MV-4-11 (cell line): ENCODE measurements at regions not wholly inside any gene's neighbourhood (a gene's known extent, or its start where the extent isn't known, plus 50 kb on each side); places are given as distances from the start of the nearest gene placed in this dataset.
"Not testable (repeated sequence)": the region's sequence is repeated elsewhere in the genome, so short reads cannot be mapped to it uniquely, and the experiment has no call there.

Source experiments
- DNase-seq: peaks from one replicate; lab custom pipeline; 2025; lab: John Stamatoyannopoulos, UW

DNA sequence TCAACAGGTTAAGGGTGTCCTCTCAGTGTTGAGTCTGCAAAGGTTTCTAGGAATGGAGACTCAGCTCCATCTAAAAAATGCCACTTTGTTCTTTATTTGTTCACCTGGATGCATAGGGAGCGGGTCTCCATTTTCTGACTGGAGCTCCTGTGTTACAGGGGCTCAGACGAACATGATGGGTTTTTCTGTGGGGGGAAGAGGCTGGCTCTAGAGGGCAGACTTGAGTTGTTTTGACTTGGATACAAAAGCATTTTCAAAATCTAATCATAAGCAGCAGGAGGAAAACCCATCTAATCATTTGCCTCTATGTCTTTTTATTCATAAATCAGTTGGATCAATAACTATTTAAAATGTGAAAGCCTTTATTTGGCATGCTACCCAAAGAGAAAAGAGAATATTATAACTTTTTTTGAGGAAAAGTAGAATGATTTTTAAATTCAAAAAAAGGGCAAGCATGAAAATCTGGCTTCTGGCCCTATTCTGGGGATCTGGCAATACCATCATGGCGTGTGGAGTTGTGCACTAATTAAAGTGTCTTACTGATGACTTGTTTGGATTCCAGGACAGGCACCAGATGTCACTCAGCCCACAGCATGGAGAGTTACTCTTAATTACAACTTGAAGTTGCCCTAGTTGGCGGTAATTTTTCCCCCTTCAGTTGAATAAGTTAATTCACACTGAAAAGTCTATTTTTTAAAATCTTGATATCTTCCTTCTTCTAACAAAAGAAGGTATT lies 594.9 kb downstream of the REEP3 start:
- no peak for DNase-seq

DNA sequence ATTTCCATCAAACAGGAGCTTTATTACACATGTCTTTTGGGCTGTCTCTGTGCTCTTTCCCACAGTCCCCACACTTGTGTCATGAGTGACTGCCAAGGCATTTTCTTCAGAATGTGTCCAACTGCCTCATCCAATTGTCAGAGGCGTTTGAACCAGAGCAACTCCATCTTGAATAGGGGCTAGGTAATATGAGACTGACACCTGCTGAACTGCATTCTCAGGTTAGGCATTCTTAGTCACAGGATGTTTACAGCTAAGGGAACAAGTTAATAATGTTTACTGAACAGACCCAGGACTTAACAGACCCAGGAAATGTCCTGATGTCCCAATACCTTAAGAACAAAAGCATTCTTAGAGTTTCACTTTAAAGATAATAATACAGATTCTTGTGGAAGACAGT lies 595.5 kb downstream of the REEP3 start:
- DNase-seq, result no peak

DNA sequence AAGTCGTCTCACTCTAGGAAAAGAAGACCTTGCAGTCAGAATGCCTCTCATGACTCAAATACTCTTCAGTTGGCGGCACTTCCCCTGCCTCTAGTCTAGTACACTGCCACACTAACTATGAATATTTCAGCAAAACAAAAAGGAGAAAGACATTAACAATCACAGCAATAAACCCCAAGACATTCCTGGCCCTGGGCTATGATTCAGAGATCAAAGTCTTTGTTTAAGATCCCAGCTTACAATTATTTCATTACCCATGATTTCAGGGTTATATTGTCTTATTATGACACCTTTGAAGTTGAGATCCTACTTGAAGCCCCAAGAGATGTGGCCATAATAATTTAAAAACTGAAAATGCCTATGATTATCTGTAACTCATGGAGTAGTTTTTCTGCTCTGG lies 597.5 kb downstream of the REEP3 start:
- DNase-seq, result no peak

DNA sequence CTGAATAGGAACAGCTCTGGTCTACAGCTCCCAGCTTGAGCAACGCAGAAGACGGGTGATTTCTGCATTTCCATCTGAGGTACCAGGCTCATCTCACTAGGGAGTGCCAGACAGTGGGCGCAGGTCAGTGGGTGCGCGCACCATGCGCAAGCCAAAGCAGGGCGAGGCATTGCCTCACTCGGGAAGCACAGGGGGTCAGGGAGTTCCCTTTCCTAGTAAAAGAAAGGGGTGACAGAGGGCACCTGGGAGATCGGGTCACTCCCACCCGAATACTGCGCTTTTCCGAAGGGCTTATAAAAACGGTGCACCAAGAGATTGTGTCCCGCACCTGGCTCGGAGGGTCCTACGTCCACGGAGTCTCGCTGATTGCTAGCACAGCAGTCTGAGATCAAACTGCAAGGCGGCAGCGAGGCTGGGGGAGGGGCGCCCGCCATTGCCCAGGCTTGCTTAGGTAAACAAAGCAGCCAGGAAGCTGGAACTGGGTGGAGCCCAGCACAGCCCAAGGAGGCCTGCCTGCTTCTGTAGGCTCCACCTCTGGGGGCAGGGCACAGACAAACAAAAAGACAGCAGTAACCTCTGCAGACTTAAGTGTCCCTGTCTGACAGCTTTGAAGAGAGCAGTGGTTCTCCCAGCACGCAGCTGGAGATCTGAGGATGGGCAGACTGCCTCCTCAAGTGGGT lies 599.2 kb downstream of the REEP3 start:
- not testable (repeated sequence) for DNase-seq

DNA sequence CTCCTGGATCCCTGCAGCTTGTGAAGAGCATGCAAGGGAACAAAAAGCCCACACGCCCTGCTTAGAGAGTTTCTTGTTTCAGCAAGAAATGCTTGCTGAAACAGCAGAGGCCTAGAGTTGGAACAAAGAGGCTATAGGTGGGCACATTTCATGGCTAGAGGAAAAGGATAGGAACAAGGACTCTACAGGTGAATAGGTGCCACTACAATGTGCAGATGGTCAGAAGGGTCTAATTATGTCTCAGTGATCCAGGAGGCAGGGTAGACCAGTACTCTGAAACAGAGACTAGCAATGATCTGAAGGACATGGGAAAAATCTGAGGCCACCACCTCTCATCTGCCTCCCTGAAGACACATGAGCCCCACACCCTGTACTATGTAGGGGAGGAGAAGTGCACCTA lies 609.0 kb downstream of the REEP3 start:
- no peak for DNase-seq

DNA sequence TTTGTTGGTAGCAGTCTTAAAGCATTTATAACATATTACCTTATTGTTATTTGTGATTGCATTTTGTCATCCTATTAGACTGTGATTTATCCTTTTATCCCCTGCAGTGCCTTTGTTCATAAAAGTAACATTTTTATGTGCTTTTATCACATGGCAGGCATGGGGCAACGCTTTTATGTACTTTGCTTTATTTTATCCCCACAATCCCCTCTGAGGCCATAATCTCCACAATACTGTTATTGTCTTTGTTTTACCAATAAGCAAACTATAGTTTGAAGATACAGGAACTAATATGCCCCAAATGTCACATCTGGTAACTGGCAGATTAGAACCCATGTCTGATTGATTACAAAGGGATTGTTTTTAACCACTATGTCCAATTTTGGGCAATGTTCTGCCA lies 613.5 kb downstream of the REEP3 start:
- DNase-seq, result no peak

DNA sequence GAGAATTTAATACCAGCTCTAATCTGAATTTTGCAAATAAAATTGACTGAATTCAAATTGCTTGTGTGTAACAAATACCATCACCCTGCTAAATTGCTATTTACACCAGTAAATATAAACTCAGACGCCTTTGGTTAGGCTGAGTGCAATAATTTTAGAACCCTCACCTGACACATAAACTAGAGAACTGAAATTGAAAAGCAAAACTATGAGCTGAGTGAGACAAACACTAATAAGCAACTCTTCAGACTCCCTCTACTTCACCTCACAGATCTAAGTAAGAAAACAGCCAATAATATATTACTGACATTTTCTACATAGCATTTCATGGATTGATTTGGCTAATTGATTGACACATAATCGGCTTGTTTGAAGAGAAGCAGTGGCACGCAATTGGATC lies 621.2 kb downstream of the REEP3 start:
- DNase-seq, result no peak

DNA sequence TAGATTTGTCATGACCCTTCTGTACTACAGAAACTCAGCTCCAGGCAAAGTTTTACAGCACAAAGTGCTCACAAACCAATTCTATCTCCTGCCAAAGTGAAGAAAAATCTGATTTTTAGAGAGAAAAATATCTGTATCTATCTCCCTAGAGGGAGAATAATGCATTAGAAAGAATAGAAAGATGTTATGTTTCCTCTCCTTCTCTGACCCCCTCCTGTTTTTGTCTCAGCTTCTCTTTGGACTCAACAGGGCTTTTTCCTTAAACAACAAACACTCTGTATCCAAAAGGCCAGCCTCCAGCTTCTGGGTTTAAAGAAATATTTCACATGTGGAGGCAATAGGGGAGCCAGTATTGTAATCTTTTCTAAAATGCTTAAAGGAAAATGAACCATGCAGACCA lies 627.4 kb downstream of the REEP3 start:
- DNase-seq, result no peak

DNA sequence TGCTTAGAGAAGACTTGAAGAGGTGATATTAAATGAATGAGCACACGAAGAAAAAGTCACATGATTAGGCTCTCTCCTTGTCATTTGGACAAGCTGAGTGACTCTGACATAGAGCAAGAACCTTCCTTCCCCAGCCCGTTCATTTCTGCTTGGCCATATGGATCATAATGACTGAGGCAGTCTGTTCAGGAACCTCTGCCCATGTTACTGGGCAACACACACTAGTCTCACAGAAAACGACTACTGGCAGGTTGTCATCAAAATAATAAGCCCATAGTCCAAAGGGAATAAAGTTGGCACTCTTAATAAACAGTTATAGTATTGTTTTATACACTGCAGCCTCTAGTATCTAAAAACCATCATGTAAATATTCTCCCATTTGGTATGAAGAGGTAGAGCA lies 635.0 kb downstream of the REEP3 start:
- DNase-seq, result no peak

DNA sequence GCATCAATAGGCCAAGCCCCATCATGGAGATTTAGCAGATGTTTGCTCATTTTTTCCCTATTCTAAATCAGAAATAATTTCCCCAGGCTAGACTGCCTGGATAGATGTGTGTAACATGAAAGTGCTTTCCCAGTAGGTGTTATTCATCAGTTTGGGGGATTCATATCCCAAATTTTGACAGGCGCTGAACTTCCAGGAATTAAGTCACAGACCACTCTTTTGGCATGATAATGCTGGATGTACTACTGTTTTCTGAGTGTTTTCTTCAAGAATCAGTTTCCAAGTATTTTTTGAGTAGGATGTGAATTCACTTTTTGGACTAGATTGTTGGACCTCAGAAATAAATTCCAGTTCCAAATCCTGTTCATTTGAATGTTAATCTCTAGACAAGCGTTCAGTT lies 637.4 kb downstream of the REEP3 start:
- DNase-seq, result no peak

DNA sequence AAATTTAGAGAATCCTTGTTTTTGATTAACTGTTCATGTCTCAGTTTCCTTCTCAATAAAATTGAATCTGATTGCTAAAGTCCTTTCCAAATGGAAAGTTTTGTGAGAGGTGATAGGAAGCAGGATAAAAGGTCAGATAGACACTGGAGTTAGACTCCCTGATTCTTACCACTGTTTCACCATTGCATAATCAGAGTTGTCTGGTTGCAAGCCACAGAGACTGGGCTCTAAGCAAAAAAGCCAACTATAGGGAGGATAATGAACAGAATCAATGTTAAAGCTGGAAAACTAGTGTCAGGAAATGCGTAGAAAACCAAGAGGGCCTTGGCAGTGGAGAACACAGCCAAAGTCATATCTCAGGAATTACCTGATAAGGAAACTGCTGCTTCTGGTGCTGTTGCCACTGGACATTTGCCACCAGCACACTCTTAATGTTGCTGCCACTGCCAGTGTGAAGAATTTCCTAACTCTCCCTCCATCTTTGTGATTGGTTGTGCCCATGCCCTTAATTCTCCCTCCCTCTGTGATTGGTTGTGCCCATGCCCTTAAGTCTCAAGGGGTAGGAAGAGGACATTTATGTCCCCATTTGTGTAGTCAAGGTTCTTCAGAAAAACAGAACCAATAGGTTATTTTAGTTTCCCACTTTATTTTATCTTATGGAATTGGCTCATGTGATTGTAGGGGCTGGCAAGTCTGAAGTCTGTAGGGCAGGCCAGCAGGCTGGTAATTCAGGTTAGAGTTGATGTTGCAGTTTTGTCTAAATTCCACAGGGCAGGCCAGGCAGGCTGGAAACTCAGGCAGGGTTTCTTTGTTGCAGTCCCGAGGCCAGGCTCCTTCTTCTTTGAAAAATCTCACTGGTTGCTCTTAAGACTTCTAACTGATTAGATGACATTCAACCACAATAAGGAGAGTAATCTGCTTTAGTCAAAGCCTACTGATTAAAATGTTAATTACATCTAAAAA lies 639.0 kb downstream of the REEP3 start:
- no peak for DNase-seq

DNA sequence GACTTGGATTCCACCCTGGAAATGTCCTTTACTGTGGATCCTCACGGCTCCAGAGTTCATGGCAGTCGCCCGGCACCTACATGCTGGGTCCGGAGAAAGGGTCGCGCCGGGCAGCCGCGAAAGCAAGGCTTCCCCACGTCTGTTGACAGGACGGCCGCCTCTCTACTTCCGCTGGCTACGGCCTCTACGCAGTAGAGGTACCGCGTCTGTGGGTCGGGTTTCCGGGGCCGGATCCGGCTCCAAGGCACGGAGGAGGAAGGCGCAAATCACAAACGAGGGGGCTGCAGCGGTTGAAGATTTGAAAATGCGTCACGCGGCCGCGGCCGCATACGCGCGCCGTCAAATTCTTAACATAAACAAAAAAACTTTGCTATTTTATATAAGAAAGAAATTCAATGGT lies 649.6 kb downstream of the REEP3 start:
- DNase-seq, result no peak

DNA sequence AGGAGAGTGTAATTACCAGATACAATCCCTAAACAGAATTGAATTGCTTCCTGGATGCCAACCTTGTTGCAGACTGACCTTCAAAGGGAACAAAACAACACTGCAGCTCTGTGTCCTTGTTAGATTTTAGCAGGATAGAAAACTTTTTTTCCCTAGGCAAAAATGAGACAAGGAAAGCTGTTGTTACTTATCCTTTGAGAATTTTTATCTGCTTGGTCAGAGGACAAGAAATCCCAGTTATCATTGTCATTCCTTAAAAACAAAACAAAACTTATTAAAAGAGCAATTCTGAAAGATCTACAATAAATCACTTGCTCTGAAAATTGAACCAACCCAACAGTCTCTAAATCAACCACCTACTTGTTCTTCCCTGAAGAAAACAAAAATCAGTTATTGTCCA lies 652.6 kb downstream of the REEP3 start:
- DNase-seq, result no peak

DNA sequence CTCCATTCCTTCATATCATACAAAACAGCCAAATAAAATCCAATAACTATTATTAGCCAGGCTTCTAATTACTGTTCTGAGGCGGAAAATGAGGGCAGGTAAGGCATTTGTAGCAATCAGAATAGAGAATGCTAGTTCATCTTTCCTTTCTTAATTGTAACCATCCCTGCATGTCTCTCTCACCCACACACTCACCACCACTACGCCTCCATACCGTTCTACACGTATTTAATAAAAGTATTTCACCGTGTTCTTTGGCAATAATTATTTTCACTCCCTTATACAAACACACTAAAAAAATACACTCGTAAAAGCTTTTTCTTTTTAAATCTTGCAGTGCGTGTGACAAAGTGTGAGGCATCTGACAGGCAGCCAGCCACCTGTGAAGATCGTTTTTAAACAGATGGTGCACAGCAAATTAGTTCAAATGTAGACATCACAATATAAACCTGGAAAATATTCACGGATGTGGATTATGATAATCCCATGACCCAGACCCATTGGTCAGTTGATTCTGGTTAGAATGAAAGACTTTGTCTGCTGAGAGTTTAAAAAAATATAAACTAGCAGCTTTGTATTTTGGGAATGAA lies 653.6 kb downstream of the REEP3 start:
- no peak for DNase-seq

DNA sequence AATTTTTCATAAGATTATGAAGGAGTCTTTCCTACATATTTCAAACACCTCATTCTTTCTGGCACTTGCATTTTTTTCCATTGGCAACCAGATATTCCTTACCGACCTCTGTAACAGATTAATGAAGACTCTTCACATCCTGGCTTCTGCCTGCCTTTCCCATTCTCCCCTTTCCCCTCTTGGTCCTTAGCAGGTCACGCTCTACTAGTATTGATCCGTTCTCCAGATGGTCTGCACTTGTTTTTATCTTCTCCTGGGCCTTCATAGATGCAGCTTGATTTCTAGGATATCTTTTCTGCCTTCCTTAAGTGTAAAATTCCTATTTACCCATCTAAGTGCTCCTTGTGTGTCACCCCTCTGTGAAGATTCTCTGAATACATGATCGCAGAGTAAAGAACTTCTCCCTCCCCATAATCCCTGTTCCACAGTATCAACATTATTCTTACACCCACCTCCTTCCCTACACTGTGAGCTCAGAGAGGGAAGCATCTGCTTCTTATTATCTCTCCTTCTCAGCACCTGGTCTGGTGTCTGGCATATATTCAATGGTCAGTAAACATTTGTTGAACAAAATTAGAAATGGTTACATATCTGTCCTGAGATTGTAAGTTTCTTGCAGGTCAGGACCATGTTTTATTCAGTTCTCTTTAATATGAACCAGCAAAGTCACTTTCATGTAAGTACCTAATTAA lies 654.2 kb downstream of the REEP3 start:
- no peak for DNase-seq

DNA sequence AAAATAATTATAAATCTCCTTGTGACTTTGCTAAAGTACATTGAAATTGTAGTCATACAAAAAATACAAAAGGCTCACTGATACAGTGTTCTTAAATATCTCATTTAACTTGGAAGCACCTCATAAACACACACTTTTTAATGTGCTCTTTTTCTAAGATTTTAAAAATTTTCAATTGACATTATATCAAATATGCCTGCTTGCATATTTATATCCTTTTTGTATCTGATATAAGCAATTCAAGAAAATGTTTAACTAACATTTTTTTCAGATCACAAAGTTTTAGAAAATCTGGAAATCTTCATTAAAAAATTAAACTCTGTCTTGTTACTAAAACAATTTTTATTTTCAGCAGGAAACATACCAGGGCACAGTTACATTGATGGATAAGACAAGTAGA lies 661.5 kb downstream of the REEP3 start:
- DNase-seq, result no peak

DNA sequence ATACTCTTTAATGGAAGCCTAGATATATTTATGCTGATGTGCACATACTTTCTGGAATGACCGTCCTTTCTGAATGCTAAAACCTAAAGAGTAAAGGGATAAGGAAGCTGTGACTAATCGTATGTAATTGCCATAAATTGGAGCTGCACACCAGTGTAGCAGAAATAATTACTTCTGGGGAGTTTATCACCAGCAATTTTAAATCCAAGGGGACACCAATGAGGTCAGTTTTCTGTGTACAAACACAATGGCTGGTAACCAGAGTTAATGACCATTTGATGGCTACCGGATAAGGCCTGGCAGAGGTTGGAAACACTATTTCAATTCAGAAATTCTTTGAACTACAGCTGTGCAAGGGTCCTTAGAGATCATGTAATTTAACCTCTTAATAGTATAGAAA lies 670.1 kb downstream of the REEP3 start:
- DNase-seq, result no peak

DNA sequence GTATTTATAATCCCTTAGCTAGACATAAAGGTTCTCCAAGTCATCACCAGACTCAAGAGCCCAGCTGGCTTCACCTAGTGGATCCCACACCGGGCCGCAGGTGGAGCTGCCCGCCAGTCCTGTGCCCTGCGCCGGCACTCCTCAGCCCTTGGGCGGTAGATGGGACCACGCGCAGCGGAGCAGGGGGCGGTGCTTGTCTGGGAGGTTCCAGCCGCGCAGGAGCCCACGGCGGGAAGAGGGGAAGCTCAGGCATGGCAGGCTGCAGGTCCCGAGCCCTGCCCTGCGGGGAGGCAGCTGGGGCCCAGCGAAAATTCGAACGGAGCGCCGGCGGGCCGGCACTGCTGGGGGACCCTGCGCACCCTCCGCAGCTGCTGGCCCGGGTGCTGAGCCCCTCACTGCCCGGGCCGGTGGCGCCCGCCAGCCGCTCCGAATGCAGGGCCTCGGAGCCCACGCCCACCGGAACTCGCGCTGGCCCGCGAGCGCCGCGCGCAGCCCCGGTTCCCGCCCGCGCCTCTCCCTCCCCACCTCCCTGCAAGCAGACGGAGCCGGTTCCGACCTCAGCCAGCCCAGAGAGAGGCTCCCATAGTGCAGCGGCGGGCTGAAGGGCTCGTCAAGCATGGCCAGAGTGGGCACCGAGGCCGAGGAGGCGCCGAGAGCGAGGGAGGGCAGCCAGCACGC lies 675.6 kb downstream of the REEP3 start:
- DNase-seq, result no peak

DNA sequence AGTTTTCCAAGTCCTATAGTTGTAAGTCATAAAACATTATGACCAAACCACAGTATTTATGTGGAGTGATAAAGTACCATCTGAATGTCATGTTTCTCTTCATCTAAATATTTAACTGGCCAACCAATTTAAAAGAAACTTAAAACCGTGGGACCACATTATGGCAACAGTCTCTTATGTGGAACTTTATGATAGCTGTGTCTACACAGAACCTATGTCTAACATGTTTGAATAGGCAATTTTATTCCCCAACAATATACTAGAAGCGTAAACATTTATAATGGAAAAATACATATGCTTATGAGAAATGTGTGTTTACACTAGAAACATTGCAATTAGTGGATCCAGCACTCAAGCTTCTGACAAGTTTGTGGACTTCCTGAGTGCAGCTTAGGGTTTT lies 680.7 kb downstream of the REEP3 start:
- DNase-seq, result no peak

DNA sequence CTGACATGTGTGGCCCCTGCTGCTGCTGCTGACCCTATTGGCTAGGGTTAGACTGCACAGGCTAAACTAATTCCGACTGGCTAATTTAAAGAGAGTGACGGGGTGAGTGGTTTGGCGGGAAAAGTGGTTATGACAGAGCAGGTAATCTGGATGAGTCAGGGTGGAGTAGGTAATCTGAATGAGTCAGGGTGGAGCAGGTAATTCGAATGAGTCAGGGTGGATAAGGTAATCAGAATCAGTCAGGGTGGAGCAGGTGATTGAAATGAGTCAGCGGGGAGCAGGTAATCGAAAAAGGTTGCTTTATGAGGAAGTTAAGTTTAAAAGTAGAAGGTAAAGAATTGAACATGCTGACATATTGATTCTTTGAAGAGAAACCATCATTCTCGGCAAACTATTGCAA lies 683.3 kb downstream of the REEP3 start:
- DNase-seq, result not testable (repeated sequence)

DNA sequence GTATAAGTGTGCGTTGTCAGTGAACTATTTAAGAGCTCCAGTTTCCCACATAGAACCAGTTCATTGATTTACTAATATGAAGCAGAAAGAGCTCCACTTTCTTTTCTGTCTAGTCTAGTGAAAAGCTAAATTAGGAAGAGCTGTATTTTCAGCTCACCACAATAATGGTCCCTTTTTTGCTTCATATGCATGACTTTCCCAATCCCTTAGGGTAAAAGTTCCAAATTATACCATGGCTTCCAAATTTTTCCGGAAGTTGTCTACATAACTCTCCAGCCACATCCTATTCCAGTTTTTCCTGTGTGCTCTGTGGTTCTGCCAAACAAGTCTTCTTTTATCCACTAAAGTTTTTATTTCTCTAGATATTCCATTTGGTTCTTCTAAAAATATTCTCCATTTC lies 685.2 kb downstream of the REEP3 start:
- DNase-seq, result no peak
